PFSK-1 (cell line): ENCODE measurements at regions not wholly inside any gene's neighbourhood (a gene's known extent, or its start where the extent isn't known, plus 50 kb on each side); places are given as distances from the start of the nearest gene placed in this dataset.

Experiments
- FOXP2 ChIP-seq: optimal IDR thresholded peaks from 2 replicates; pipeline ENCODE3; 2011; ENCODE audit warnings: borderline replicate concordance, control low read depth, inconsistent platforms; ENCODE audit not compliant: insufficient read depth; ENCODE audit errors: extremely low read length, extremely low read depth
- POLR2AphosphoS5 ChIP-seq: IDR thresholded peaks from 2 replicates; pipeline ENCODE4 v1.6.1; 2012; ENCODE audit warnings: low read depth, mild to moderate bottlenecking, control low read depth, low read length, moderate library complexity
- SIN3A ChIP-seq: IDR thresholded peaks from 2 replicates; pipeline ENCODE4 v1.6.1; 2012; ENCODE audit warnings: mild to moderate bottlenecking, low read length, moderate library complexity, borderline replicate concordance; ENCODE audit not compliant: insufficient read depth
- TAF1 ChIP-seq: IDR thresholded peaks from 2 replicates; pipeline ENCODE4 v1.6.1; 2012; ENCODE audit warnings: low read length, control low read depth, borderline replicate concordance; ENCODE audit not compliant: insufficient read depth
- TF ChIP-seq, protein P1 (sequence below), 2 experiments: IDR thresholded peaks; 2 replicates each; pipeline versions ENCODE4 v1.6.1 to v1.8.0; 2011 to 2012; ENCODE audit warnings: low read depth in 2 of 2, low read length in 2 of 2, control low read depth in 1 of 2, inconsistent platforms in 1 of 2, mild to moderate bottlenecking in 1 of 2, moderate library complexity in 1 of 2; ENCODE audit not compliant: insufficient read depth in 1 of 2

DNA sequence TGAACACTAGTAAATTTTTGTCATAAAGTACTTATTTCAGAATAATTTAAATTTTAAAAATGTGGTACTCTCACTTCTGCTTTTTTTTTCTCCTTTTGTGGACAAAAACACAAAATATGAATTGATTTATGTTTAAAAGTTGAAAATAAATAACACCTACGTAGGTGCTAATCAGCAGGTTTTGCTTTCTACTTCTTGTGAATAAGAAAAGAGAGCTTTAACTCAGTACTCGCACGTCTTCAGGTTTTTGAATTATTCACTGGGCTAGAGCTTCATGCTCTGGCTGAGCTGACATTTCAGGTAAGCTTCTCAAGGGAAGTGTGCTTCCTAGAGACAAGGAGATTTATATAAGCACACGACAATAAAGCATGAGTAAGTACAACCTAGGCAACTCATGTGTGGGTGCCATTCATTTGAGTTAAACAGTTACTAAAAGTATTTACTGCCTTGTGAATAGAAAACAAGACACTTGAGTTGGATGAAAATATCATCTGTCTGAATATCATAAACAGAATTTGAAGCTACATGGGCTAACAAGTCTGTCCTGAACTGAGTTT lies 190.0 kb upstream of the POT1 start:
- TF ChIP-seq SIN3A (no peak), TAF1 (no peak), POLR2AphosphoS5 (no peak), FOXP2 (no peak)
- TF ChIP-seq, protein P1, sequence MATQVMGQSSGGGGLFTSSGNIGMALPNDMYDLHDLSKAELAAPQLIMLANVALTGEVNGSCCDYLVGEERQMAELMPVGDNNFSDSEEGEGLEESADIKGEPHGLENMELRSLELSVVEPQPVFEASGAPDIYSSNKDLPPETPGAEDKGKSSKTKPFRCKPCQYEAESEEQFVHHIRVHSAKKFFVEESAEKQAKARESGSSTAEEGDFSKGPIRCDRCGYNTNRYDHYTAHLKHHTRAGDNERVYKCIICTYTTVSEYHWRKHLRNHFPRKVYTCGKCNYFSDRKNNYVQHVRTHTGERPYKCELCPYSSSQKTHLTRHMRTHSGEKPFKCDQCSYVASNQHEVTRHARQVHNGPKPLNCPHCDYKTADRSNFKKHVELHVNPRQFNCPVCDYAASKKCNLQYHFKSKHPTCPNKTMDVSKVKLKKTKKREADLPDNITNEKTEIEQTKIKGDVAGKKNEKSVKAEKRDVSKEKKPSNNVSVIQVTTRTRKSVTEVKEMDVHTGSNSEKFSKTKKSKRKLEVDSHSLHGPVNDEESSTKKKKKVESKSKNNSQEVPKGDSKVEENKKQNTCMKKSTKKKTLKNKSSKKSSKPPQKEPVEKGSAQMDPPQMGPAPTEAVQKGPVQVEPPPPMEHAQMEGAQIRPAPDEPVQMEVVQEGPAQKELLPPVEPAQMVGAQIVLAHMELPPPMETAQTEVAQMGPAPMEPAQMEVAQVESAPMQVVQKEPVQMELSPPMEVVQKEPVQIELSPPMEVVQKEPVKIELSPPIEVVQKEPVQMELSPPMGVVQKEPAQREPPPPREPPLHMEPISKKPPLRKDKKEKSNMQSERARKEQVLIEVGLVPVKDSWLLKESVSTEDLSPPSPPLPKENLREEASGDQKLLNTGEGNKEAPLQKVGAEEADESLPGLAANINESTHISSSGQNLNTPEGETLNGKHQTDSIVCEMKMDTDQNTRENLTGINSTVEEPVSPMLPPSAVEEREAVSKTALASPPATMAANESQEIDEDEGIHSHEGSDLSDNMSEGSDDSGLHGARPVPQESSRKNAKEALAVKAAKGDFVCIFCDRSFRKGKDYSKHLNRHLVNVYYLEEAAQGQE (IDR thresholded peaks at IDR 0.05; ENCODE audit: insufficient read depth in 1 of 2, low read depth in 2 of 2, low read length in 2 of 2): no peak

DNA sequence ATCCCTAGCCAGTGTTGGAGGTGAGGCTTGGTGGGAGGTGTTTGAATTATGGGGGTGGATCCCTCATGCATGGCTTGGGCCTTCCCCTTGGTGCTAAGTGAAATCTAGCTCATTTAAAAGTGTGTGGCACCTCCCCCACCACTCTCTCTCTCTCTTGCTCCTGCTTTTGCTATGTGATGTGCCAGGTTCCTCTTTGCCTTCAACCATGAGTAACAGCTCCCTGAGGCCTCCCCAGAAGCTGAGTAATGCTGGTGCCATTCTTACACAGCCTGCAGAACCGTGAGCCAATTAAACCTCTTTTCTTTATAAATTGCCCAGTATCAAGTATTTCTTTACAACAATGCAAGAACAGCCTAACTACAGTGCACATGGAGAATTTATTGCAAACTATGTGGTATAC lies 188.8 kb upstream of the POT1 start:
- no peak for TF ChIP-seq FOXP2
- no peak for TF ChIP-seq TAF1
- TF ChIP-seq SIN3A: no peak
- TF ChIP-seq, protein P1 (IDR thresholded peaks at IDR 0.05; ENCODE audit: insufficient read depth in 1 of 2, low read depth in 2 of 2, low read length in 2 of 2): no peak
- no peak for TF ChIP-seq POLR2AphosphoS5

DNA sequence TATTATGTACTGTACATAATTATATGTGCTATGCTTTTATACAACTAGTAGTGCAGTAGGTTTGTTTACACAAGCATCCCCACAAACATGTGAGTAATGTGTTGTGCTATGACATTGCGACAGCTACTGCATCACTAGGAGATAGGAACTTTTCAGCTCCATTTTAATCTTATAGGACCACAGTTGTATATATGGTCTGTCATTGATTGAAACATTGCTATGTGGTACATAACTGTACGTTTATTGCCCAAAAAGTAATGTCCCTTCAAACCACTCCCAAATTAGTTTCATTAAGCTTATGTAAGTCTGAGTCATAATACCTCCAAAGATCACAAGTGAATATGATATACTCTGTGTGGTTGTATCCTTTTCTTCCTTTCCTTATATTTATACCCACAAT lies 183.2 kb upstream of the POT1 start:
- no peak for TF ChIP-seq TAF1
- no peak for TF ChIP-seq POLR2AphosphoS5

DNA sequence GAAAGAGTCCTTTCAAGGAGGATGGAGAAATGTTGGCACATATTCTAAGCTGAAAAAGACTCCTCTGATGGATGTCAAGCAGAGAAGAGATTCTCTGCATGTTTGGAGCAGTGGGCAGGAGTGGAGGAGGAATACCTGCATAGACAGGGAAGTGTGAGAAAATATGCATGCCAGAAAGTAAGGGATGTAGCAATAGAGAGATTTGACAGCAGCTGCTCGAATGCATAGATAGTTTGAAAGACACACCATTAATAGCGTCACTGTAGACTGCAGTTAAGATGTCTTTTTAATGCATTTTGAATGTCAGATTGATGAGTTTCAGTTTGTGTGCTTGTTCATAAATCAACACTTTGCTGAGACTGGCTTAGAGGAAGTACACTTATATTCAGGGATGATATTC lies 169.9 kb upstream of the POT1 start:
- TF ChIP-seq POLR2AphosphoS5 (no peak), SIN3A (no peak), FOXP2 (no peak), TAF1 (no peak)
- TF ChIP-seq, protein P1 (IDR thresholded peaks at IDR 0.05; ENCODE audit: insufficient read depth in 1 of 2, low read depth in 2 of 2, low read length in 2 of 2): no peak

DNA sequence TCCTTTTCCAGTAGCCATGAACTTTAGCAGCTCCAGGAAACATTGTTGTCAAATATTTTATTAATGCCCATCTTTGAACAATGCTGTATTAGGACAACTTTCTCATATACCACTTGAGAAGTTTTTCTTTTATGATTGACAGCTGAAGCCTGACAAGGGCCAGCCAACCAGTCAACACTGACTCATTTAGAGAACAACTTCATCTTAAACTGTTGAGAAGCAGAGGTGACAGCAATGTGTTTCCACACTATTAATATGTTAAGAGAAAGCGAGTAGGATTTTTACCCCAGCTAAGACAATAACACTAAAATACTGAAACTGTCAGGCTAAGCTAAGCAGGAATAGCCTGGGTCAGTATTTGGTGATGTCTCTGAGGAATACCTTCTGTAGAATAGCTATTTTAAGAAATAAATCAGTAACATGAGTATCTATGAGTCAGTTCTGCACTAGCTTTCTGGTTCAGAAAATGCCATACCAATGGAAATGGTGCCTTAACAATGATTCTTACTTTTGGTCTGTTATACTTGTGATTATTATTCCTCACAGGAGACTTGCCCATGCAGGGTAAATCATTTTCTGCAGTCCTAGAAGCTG lies 168.8 kb upstream of the POT1 start:
- no peak for TF ChIP-seq TAF1
- TF ChIP-seq POLR2AphosphoS5: no peak
- no peak for TF ChIP-seq FOXP2
- TF ChIP-seq SIN3A: no peak
- TF ChIP-seq, protein P1 (IDR thresholded peaks at IDR 0.05; ENCODE audit: insufficient read depth in 1 of 2, low read depth in 2 of 2, low read length in 2 of 2): no peak
